Uterus (tissue), 2 donors: ENCODE measurements at regions not wholly inside any gene's neighbourhood (a gene's known extent, or its start where the extent isn't known, plus 50 kb on each side); places are given as distances from the start of the nearest gene placed in this dataset.

Experiments
- CTCF ChIP-seq, 4 experiments: fragments of 200-600 bp in 2 of 4; fragments of 450-650 bp in 2 of 4; sonication (generic) in 2 of 4; IDR thresholded peaks; one replicate each; pipeline ENCODE4 v1.5.1; 2016 to 2019; ENCODE audit warnings: antibody characterized with exemption in 4 of 4, mild to moderate bottlenecking in 2 of 4, moderate library complexity in 1 of 4
- POLR2A ChIP-seq, 2 donors: fragments of 450-650 bp; IDR thresholded peaks; one replicate each; pipeline ENCODE4 v1.6.1; 2016; ENCODE audit warnings: antibody characterized with exemption in 2 of 2, mild to moderate bottlenecking in 1 of 2, moderate library complexity in 1 of 2

GRCh38 chr1:34549199-34549598, 205.6 kb upstream of the GJB5 start:
- TF ChIP-seq CTCF (IDR thresholded peaks at IDR 0.05): no peak
- TF ChIP-seq POLR2A (IDR thresholded peaks at IDR 0.05): no peak
